Aorta (tissue), 5 donors: ENCODE measurements at regions not wholly inside any gene's neighbourhood (a gene's known extent, or its start where the extent isn't known, plus 50 kb on each side); places are given as distances from the start of the nearest gene placed in this dataset.

Experiments
- ATAC-seq: fragments of 200-7000 bp; cut with Tn5 transposase; one replicate; pipeline ENCODE4 v1.9.1; 2022; ENCODE audit warnings: moderate library complexity; ENCODE audit not compliant: low FRiP score
- DNase-seq, 2 donors: peaks; one replicate each; pipeline ENCODE4 v3.0.0-alpha.2; 2020
- H3K27ac ChIP-seq, 2 donors: one replicate each; pipeline ENCODE4 v1.5.1; 2013; ENCODE audit warnings: low read length in 2 of 2, mild to moderate bottlenecking in 2 of 2, moderate library complexity in 2 of 2, control low read depth in 1 of 2, inconsistent platforms in 1 of 2, low read depth in 1 of 2
- H3K27me3 ChIP-seq, 2 donors: one replicate each; pipeline ENCODE4 v1.6.1; 2013; ENCODE audit warnings: control low read depth in 1 of 2, low read length in 1 of 2, mild to moderate bottlenecking in 1 of 2, moderate library complexity in 1 of 2; ENCODE audit not compliant: insufficient read depth in 2 of 2, control insufficient read depth in 1 of 2
- H3K36me3 ChIP-seq, 2 donors: one replicate each; pipeline ENCODE4 v1.6.1; 2013; ENCODE audit warnings: control low read depth in 1 of 2, low read length in 1 of 2, mild to moderate bottlenecking in 1 of 2; ENCODE audit not compliant: insufficient read depth in 2 of 2, control insufficient read depth in 1 of 2
- H3K4me1 ChIP-seq, 2 donors: one replicate each; pipeline ENCODE4 v1.6.1; 2013; ENCODE audit warnings: low read length in 2 of 2, control low read depth in 1 of 2, mild to moderate bottlenecking in 1 of 2, moderate library complexity in 1 of 2; ENCODE audit not compliant: insufficient read depth in 2 of 2, control insufficient read depth in 1 of 2
- H3K4me3 ChIP-seq, 2 donors: one replicate each; pipeline ENCODE4 v1.5.1; 2013; ENCODE audit warnings: low read length in 2 of 2, control low read depth in 1 of 2, mild to moderate bottlenecking in 1 of 2
- H3K9me3 ChIP-seq: one replicate; pipeline ENCODE4 v1.6.1; 2013; ENCODE audit warnings: mild to moderate bottlenecking, low read length; ENCODE audit not compliant: control insufficient read depth
- WGBS, 2 donors: extraction: QIAGEN DNeasy Blood & Tissue Kit; methylation state at CpG; one replicate each; pipeline ENCODE4 v1.1.7; 2013; 5-methylcytosine and 5-hydroxymethylcytosine counted together
- intact Hi-C, 2 donors: fragments of 100-400 bp; cut with DNase I; formaldehyde crosslinking; loops; one replicate each; pipeline versions ENCODE4 v1.14.2 to v1.15.0; 2022
- donor health status: healthy with polysubstance abuse.
- donor health status: Bipolar disorder and iron deficiency.
- donor health status: DM: no; HTN: no; CAD: no.
- donor health status: DM: no; HTN: no; CAD: no.
- donor health status: DM: yes; HTN: yes; CAD: no.

DNA sequence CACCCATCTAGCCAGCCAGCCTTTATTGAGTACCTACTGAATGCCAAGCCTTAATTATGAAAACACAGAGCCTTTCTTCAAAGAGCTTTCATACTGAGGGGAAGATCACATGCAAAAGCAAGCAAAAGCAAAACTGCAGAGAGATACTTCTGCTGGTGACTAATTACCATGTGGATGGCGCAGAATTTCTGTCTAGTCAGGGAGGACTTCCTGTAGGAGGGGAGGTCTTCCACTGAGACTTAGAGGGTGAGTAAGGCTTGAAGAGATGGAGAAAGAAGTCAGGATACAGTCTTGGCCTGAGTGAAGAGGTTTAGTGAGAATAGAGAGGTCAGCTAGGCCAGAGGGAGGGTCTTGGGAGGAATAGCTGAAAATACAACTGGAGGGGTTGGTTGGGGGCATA is 53.9 kb upstream of the CCL2 start:
- intact Hi-C loops: loop anchor here (2.0 to 5.0 kb wide), 4 partner anchors 41 to 106 kb away; no protein-coding TSS in a partner anchor
- Histone ChIP-seq H3K4me3 (no peak overlapping the region), H3K27ac (no peak overlapping the region), H3K9me3 (peaks cover 1% of the 10 kb centered on the region), H3K36me3 (no peaks in the 10 kb centered on the region), H3K27me3 (no peaks in the 10 kb centered on the region), H3K4me1 (no peaks in the 10 kb centered on the region)
- no peak for DNase-seq
- 97% methylated on average over 1 of the region's 1 CpG for WGBS, 2 donors
- ATAC-seq: no peak

- Histone ChIP-seq H3K36me3 (no peaks in the 10 kb centered on the region), H3K27me3 (no peaks in the 10 kb centered on the region), H3K4me3 (no peak overlapping the region), H3K27ac (no peak overlapping the region), H3K9me3 (peaks cover 1% of the 10 kb centered on the region), H3K4me1 (no peaks in the 10 kb centered on the region)
- intact Hi-C loops: loop anchor here (2.0 to 5.0 kb wide), 4 partner anchors 41 to 106 kb away; no protein-coding TSS in a partner anchor
- no peak for ATAC-seq
- no peak for DNase-seq
- WGBS, 2 donors: 85 to 90% methylated on average over 4 of the region's 4 CpGs
These were observed 53.3 kb upstream of the CCL2 start for GRCh38 chr17:34201767-34202166.

- H3K4me1 ChIP-seq: no peaks in the 10 kb centered on the region
- intact Hi-C loops: loop anchor here (5.0 kb wide), 3 partner anchors 39 to 104 kb away; no protein-coding TSS in a partner anchor
- no peak overlapping the region for H3K4me3 ChIP-seq
- H3K27me3 ChIP-seq: no peaks in the 10 kb centered on the region
- no peak overlapping the region for H3K27ac ChIP-seq
- no peaks in the 10 kb centered on the region for H3K36me3 ChIP-seq
- peaks cover 1% of the 10 kb centered on the region for H3K9me3 ChIP-seq
- no peak for ATAC-seq
- WGBS, 2 donors: 44 to 46% methylated on average over 4 of the region's 4 CpGs
- DNase-seq: no peak
These were observed 52.0 kb upstream of the CCL2 start for GRCh38 chr17:34203018-34203638.

DNA sequence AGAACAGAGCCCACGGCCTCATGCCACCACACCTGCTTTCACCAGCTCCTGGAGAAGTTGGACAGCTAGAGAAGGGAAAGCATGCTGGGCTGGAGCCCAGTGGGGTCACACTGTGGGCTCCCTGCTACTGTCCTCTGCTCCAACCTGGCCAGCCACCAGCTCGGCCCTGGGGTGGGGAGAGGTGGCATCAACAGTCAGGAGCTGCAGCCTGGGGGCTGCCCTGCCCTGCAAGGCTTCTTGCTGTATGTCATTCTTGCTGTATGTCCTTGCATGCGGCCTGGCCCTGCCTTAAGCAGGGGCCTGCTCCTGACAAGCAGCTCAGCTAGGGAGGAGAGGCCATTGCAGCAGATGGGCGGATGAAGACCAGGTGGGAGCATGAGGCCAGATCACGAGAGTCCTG is 50.7 kb upstream of the CCL2 start:
- DNase-seq: no peak
- intact Hi-C loops: loop anchor here (5.0 kb wide), 3 partner anchors 38 to 103 kb away; no protein-coding TSS in a partner anchor
- WGBS, 2 donors: 91 to 96% methylated on average over 5 of the region's 5 CpGs
- Histone ChIP-seq H3K9me3 (peaks cover 1% of the 10 kb centered on the region), H3K27ac (no peak overlapping the region), H3K4me3 (no peak overlapping the region), H3K27me3 (no peaks in the 10 kb centered on the region), H3K36me3 (no peaks in the 10 kb centered on the region), H3K4me1 (no peaks in the 10 kb centered on the region)
- no peak for ATAC-seq
